GM23338 (cell line): ENCODE measurements at regions not wholly inside any gene's neighbourhood (a gene's known extent, or its start where the extent isn't known, plus 50 kb on each side); places are given as distances from the start of the nearest gene placed in this dataset.

Source experiments
- ATAC-seq: fragments of 200-7000 bp; cut with Tn5 transposase; 3 replicates; pipeline ENCODE4 v1.9.1; 2020
- DNase-seq: peaks from one replicate; pipeline ENCODE4 v3.0.0-alpha.2; 2015; ENCODE audit warnings: low spot score
- H2AFZ ChIP-seq: fragments of 200-600 bp; sonication (generic); 2 replicates; pipeline ENCODE4 v1.8.0; 2016; ENCODE audit warnings: antibody characterized with exemption, mild to moderate bottlenecking, moderate library complexity
- H3F3A ChIP-seq: fragments of 200-600 bp; sonication (generic); replicated peaks from 2 replicates; pipeline ENCODE4 v1.8.0; 2017; ENCODE audit warnings: antibody characterized with exemption, mixed run types, low read depth
- H3K27ac ChIP-seq: fragments of 200-600 bp; sonication (generic); 2 replicates; pipeline ENCODE4 v1.6.1; 2016; ENCODE audit warnings: low read depth
- H3K27me3 ChIP-seq: fragments of 200-600 bp; sonication (generic); 2 replicates; pipeline ENCODE4 v1.8.0; 2016; ENCODE audit warnings: mild to moderate bottlenecking, mixed run types, moderate library complexity; ENCODE audit not compliant: insufficient read depth
- H3K36me3 ChIP-seq: fragments of 200-600 bp; sonication (generic); 2 replicates; pipeline ENCODE4 v1.8.0; 2016; ENCODE audit warnings: mild to moderate bottlenecking; ENCODE audit not compliant: insufficient read depth
- H3K4me1 ChIP-seq: fragments of 200-600 bp; sonication (generic); 2 replicates; pipeline ENCODE4 v1.8.0; 2016; ENCODE audit warnings: mild to moderate bottlenecking, moderate library complexity; ENCODE audit not compliant: insufficient read depth
- H3K4me2 ChIP-seq: fragments of 200-600 bp; sonication (generic); 2 replicates; pipeline ENCODE4 v1.7.1; 2017; ENCODE audit warnings: mixed run types
- H3K4me3 ChIP-seq: fragments of 200-600 bp; sonication (generic); 2 replicates; pipeline ENCODE4 v1.6.1; 2016; ENCODE audit warnings: mixed run types
- H3K79me2 ChIP-seq: fragments of 200-600 bp; sonication (generic); replicated peaks from 2 replicates; pipeline ENCODE4 v1.8.0; 2017; ENCODE audit warnings: mild to moderate bottlenecking; ENCODE audit not compliant: insufficient read depth
- H3K9me2 ChIP-seq: fragments of 200-600 bp; sonication (generic); 2 replicates; pipeline ENCODE4 v1.8.0; 2017; ENCODE audit not compliant: insufficient read depth
- H4K20me1 ChIP-seq: fragments of 200-600 bp; sonication (generic); replicated peaks from 2 replicates; pipeline ENCODE4 v1.8.0; 2017; ENCODE audit warnings: mild to moderate bottlenecking; ENCODE audit not compliant: insufficient read depth
- H3K27ac Mint-ChIP-seq: 2 replicates; pipeline ENCODE4 v1.8.0; 2020; ENCODE audit warnings: inconsistent platforms, mild to moderate bottlenecking, moderate library complexity, mixed read lengths
- H3K27me3 Mint-ChIP-seq: 3 replicates; pipeline ENCODE4 v1.8.0; 2022; ENCODE audit warnings: low read depth, mild to moderate bottlenecking, moderate library complexity, mixed read lengths, inconsistent platforms; ENCODE audit not compliant: insufficient read depth, poor library complexity
- H3K36me3 Mint-ChIP-seq: 3 replicates; pipeline ENCODE4 v1.8.0; 2021; ENCODE audit warnings: low read depth, mild to moderate bottlenecking, inconsistent platforms, moderate library complexity, mixed read lengths
- H3K4me1 Mint-ChIP-seq: 3 replicates; pipeline ENCODE4 v1.8.0; 2020; ENCODE audit warnings: mild to moderate bottlenecking, inconsistent platforms, mixed read lengths
- H3K4me3 Mint-ChIP-seq: 3 replicates; pipeline ENCODE4 v1.8.0; 2021; ENCODE audit warnings: moderate library complexity, mild to moderate bottlenecking, inconsistent platforms, mixed read lengths
- H3K9me3 Mint-ChIP-seq: 3 replicates; pipeline ENCODE4 v1.8.0; 2020; ENCODE audit warnings: moderate library complexity, mild to moderate bottlenecking, inconsistent platforms, mixed read lengths
- CREB1 ChIP-seq: fragments of 250-450 bp; sonication (Bioruptor Pico); IDR thresholded peaks from 2 replicates; pipeline ENCODE4 v1.5.0; 2020; ENCODE audit warnings: low read depth, mild to moderate bottlenecking, moderate library complexity
- CTCF ChIP-seq, 2 experiments: fragments of 200-600 bp in 1 of 2; sonication (generic) in 1 of 2; conservative IDR thresholded peaks; 2 replicates each; pipeline versions ENCODE4 v1.5.1 to v1.6.1; 2016 to 2017; ENCODE audit warnings: antibody characterized with exemption in 2 of 2, low read depth in 2 of 2, mild to moderate bottlenecking in 2 of 2, moderate library complexity in 1 of 2
- ETS1 ChIP-seq: IDR thresholded peaks from 2 replicates; pipeline ENCODE4 v1.6.1; 2016; ENCODE audit warnings: antibody characterized with exemption
- EZH2 ChIP-seq: fragments of 200-600 bp; sonication (generic); IDR thresholded peaks from one replicate; pipeline ENCODE4 v1.8.0; 2017; ENCODE audit warnings: antibody characterized with exemption, mild to moderate bottlenecking, low read depth; ENCODE audit not compliant: unreplicated experiment
- EZH2phosphoT487 ChIP-seq: fragments of 200-600 bp; sonication (generic); IDR thresholded peaks from one replicate; pipeline ENCODE4 v1.8.1; 2018; ENCODE audit warnings: antibody characterized with exemption; ENCODE audit not compliant: unreplicated experiment
- JUNB ChIP-seq: IDR thresholded peaks from one replicate; pipeline ENCODE4 v1.6.1; 2016; ENCODE audit warnings: antibody characterized with exemption; ENCODE audit not compliant: unreplicated experiment
- POLR2AphosphoS5 ChIP-seq: IDR thresholded peaks from 2 replicates; pipeline ENCODE4 v1.6.1; 2016; ENCODE audit warnings: antibody characterized with exemption, low read depth
- REST ChIP-seq: IDR thresholded peaks from one replicate; pipeline ENCODE4 v1.6.1; 2018; ENCODE audit warnings: antibody characterized with exemption; ENCODE audit not compliant: unreplicated experiment
- ZNF114 ChIP-seq: fragments of 250-450 bp; sonication (Bioruptor Pico); IDR thresholded peaks from 2 replicates; pipeline ENCODE4 v1.5.0; 2020; ENCODE audit warnings: mild to moderate bottlenecking, moderate library complexity
- ZNF331 ChIP-seq: fragments of 250-450 bp; sonication (Bioruptor Pico); IDR thresholded peaks from 2 replicates; pipeline ENCODE4 v1.5.0; 2020; ENCODE audit warnings: low read depth, mild to moderate bottlenecking, moderate library complexity
- ZNF462 ChIP-seq: fragments of 250-450 bp; sonication (Bioruptor Pico); IDR thresholded peaks from 2 replicates; pipeline ENCODE4 v1.5.0; 2020; ENCODE audit warnings: mild to moderate bottlenecking, moderate library complexity

GRCh38 chr2:36069074-36069473 is 286.5 kb upstream of the CRIM1 start:
- Histone ChIP-seq H3F3A (no peaks in the 10 kb centered on the region), H3K27me3 (no peaks in the 10 kb centered on the region), H3K79me2 (no peaks in the 10 kb centered on the region), H2AFZ (no peak overlapping the region), H3K9me2 (peaks cover 3% of the 10 kb centered on the region; the same call in 1 of the 2 replicates), H3K36me3 (no peaks in the 10 kb centered on the region), H4K20me1 (no peaks in the 10 kb centered on the region), H3K4me1 (no peaks in the 10 kb centered on the region), H3K4me3 (no peak overlapping the region), H3K27ac (no peak overlapping the region), H3K4me2 (no peak overlapping the region)
- no peak overlapping the region for H3K27ac Mint-ChIP-seq
- no peaks in the 10 kb centered on the region; the same call in 2 of the 3 replicates for H3K36me3 Mint-ChIP-seq
- ATAC-seq (no peak), DNase-seq (no peak)
- no peak overlapping the region for H3K4me3 Mint-ChIP-seq
- H3K9me3 Mint-ChIP-seq: peaks cover 6% of the 10 kb centered on the region; the same call in 1 of the 3 replicates
- no peak for TF ChIP-seq POLR2AphosphoS5
- no peak for TF ChIP-seq REST
- TF ChIP-seq ZNF114: no peak
- no peak for TF ChIP-seq EZH2phosphoT487
- no peak for TF ChIP-seq CREB1 (CRISPR knock-in tag)
- TF ChIP-seq ZNF462 (CRISPR knock-in tag): no peak
- TF ChIP-seq ETS1: no peak
- TF ChIP-seq JUNB: no peak
- TF ChIP-seq CTCF (conservative IDR thresholded peaks at IDR 0.05; ENCODE audit: low read depth in 2 of 2): no peak
- TF ChIP-seq EZH2: no peak
- TF ChIP-seq ZNF331 (CRISPR knock-in tag): no peak
- H3K4me1 Mint-ChIP-seq: no peaks in the 10 kb centered on the region
- no peaks in the 10 kb centered on the region for H3K27me3 Mint-ChIP-seq
